GM18868 (cell line): ENCODE measurements at regions not wholly inside any gene's neighbourhood (a gene's known extent, or its start where the extent isn't known, plus 50 kb on each side); places are given as distances from the start of the nearest gene placed in this dataset.

Experiments
- ATAC-seq: cut with Tn5 transposase; IDR thresholded peaks from one replicate; pipeline ENCODE4 v1.9.1; 2021; ENCODE audit warnings: mild to moderate bottlenecking, moderate library complexity; ENCODE audit not compliant: unreplicated experiment

DNA sequence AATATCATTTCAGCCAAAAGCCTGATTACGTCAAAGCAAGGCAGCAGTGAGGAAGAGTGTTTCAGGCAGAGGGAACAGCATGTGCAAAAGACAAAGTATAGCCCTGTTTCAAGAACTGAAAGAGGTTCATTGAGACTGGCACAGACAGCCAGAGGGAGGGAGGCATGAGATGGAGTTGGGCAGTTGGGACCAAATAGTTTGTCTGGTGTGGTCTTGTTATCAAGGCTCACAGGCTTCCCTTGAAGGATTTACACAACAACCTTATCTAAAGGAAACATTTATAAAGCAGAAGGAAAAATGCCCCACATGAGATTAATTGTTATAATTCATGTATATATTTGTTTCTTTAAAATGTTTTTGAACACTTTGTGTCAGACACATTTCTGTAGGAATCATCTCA lies 253.3 kb downstream of the DMAC1 start:
- no peak for ATAC-seq

DNA sequence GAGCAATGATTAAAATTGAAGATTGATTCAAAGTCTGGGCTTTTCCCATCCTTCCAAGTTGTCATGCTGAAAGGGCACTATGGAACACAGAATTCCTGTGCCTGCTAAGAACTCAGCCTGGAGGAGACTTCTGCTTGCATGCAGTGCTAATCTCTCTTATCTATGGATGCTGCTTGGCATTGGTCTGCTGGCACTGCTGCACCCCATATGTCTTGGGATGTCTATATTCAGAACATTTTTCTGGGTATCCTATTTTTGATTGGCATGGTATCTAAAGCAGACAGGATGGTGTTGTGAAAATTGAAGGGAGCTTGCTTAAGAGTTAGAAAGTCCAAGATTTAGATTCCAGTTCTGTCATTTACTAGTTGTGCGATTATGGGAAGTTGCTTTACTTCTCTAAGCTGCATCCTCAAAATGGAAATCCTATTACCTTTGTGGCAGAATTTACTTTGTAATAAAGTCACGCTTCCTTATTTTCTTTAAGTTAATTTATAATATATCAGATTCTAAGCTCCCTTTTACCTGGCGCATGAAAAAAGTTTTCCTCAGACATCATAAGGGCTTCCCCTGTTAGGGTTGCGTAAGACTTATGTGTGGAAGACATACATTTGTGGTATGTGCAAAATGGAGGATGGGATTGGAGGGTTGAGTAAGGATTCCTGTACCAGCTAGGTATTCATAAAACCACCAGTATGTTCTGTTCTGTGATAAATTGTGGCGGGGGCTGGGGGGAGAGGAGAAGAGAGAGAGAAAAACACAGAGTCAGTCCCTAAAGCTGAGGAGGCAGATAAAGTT lies 254.0 kb downstream of the DMAC1 start:
- no peak for ATAC-seq

DNA sequence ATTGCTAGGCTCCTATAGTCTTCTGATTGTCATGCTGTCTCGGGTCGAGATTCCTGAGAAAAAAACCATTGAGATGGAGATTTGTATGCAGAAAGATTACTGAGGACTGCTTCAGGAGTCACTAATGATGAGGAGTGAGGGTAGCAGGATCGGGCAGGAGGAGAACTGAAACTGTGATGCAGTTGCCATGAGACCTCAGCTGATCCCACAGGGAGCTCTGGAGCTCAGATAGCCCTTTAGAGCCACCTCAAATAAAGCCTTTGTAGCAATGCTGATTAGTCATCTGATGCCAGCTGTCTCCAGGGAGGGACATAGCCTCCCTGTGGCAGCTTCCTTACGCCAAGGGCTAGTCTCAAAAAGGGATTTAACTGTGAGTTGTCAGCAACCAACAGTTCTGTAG lies 256.9 kb downstream of the DMAC1 start:
- no peak for ATAC-seq

DNA sequence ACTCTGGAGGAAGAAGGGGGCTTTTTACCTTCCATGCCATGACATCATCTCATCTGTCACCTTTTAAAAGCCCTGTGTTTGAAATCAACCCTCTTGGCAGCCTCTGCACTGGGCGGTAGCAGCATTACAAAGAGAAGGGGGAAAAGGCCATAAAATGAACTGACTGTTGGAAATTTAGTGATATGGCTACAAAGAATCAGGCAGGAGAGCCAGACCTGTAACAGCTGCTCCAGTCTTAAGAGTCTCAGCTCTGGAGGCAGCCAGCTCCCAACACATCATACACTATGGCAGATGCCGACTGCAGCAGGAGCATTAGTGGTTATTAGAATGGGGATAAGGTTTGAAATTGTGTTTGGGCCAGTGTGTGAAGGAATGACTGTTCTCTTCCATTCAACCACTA lies 257.5 kb downstream of the DMAC1 start:
- ATAC-seq = no peak

DNA sequence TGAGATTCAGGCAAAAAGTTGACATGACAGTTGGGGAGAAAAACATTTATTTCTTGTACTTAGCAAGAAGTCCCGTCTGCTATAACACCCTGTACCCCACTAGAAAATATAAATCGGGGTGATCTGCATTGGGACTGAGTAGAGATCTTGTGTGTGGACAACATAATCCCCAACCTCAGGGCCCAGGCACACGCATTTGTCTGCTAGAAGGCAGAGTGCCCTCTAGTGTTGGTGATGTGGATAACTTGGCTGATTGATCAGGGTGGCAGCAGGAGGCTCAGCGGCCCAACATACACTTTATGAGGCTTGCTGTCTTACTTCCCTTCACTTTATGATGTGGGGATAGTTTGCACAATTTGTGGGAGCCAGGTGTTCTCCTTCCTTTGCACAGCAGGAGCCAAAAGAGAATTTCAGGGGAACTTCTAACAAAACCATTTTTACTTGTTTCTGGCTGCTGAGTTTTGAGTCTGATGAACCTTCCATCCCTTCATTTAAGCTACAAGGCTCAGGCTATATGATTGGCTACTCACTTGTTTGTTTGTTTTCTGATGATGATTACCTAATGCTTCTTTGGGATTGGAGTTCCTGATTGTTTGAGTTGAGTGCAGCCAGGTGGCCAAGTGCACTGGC lies 263.2 kb downstream of the DMAC1 start:
- ATAC-seq = peak; percentile 96

DNA sequence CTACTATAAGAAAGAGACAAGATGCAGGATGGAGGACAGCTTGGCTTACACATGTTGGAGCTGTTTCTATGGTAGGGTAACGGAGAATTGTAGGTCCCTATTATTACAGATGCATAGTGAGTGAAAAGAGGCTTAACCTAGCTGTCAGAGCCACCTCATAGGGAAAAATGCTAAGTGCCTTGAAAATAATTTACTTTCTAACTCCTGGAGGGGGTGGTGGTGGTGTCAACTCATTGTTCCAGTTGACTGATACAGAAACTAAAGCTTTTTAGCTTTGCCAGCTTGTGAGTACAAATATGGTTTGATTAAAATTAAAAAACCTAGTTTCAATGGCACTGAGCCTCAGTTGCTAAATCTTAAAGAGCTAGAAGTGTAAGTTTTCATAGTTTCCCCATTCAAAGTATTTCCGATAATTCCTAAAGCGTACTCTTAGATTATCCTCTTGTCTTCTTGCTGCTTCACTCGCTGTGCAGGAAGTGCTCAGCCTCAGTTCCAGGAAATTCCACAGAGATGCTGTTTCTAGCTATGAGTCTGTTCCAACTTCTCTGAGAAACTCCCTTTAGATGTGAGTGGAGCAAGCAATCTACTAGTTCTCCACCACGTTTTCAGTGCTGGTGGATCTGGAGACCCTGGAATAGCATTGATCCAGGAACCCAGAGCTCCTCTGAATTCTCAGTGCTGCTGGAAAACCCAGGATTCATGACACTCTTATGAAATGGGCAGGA lies 265.2 kb downstream of the DMAC1 start:
- ATAC-seq = no peak

DNA sequence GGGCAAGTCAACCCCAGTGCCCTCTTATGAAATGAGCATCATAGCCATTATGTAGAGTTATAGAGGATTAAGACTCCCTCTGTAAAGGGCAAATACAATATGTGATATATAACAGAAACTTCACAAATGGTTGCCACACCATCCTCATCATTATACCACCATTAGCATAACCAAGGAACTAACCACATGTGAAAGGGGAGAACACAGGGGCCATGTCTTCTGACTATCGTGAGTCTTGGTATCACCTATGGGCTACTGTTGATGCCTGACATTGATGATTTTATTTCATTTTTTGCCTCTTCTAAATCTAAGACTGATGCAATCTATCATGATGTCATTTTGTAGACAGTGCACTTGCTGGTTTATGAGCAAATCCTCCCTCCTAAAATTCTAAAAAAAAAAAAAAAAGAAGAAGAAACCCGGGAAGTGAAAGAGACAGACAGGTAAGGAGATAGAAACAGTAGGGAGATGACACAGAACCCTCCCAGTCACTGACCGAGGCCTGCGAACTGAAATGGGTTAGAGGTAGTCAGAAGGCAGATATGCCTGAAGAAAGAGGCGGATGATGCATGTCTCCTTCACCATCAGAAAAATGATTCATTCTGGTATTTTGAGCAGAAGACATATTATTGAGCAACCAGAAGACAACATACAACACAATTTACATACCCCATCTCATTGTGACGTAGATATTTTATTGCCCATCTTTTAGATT lies 266.0 kb downstream of the DMAC1 start:
- ATAC-seq = no peak

DNA sequence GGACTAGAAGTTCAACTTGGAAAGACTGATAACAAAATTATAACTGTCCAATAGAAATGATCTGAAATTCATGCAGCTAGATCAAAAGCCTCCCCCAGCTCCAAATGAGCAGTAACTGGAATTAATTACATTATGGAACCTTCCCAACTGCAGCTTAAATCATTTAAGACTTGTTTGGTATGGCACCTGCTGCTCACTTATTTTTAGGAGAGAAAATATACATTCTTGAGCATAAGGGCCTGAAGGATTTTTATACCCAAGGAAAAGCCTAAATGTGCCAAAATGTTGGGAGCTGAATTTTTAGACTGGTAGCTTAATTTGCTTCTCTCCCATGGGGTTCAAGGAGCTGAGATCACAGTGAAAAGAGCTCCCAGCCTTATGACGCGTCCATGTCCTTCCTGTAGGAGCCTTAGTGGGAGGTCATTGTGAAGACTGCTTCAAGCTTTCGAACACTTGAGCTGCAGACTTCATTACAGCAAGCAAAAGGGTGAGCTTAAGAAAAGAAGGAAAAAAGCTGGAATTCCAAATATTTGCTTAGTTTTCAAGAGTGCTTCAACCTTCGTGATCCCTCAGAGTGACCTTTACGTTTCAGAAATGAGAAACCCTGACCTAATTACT lies 276.0 kb downstream of the DMAC1 start:
- ATAC-seq = no peak

DNA sequence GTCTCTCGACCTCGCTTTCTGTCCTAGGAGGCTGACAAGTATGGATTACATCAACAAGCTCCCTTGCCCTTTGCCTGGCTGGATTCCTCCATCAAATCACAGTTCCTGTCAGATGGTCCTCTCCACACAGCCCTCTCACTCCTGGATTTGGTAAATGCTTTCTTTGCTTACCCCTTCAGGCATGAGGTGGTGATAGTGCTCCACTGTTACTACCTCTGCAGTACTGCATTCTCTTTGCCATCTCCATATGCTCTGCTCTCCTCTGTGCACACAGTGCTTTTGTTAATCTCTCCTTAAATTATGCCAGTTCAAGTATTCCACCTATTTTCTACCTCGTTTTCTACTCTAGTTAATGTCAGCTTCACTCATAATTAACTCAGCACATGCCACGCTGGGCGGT lies 279.2 kb downstream of the DMAC1 start:
- no peak for ATAC-seq

DNA sequence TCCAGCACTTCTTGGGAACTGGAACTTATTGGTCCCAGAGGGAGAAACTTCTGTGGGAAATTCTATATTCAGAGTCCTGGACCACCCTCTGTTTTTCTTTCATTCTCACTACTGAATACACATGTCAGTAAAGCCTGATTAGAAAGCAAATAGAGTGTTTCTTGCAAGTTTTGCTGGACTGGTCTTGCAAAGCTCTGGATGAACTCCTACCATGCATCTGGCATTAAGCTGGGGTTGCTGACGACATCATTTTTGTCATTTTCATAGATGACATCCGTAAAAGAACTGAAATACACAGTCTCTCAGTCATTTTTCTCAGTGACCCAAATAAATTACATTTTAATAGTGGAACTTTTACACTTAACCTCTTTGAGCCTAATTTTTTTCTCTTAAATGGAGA lies 283.2 kb downstream of the DMAC1 start:
- no peak for ATAC-seq

DNA sequence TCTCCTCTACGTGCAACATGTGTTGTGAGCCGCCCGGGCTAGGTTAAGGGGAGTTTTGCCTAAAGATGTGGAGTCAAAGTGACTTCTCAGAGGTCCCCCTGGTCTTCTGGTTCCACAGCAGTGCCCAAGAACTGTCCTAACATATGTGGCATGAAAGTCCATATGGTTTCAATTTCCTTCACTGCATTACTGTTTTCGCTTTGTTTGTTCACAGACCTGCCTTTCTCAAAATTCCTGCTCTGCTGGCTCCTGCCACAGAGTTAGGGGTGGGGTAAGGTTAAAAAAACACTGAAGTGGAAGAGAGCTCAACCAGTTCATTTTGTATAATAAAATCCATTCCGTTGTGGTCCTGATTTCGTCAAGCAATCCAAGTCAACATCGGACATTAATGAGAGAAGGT lies 289.4 kb downstream of the DMAC1 start:
- no peak for ATAC-seq

DNA sequence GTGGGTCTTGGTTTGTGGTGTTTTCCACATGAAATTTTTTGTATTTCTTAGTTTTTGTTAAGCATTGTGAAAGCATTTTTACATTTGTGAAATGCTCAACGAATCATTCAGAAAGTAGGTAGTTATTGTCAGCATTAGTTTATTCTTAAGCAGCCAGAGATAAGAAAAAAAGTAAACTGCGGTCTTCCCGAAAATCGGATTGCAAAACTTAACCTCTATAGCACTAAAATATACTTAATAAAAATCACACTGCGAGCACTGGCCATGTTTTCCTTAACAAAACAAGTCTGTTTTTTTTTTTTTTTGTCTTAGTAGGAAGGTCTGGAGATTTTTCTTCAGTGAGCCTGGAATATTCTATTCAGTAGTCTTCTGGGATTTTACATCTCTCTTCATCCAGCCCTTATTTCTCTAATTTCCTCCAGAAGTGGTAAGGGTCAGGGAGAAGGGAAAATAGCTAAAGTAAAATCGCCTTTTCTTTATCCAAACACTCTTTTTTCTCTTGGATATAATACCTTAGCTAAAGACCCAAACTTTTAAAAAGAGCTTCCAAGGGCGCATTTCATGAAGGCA lies 289.9 kb downstream of the DMAC1 start:
- no peak for ATAC-seq

DNA sequence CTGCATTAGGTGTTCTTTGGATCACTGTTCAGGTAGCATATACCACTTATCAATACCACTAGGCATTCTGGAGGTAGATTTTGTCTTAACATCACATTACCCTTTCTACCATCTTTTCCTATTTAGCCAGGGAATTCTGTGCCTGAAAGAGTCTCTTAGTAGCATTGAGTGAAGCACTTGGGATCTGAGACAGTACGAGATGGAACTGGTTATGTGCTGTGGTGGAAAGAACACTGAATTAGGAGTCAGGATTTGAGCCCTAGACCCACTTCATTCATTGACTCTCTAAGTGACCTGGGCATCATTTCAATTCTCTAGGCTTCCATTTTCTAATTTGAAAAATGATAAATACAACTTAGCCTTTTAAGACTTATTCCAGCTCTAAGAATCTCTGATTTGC lies 291.1 kb downstream of the DMAC1 start:
- no peak for ATAC-seq

DNA sequence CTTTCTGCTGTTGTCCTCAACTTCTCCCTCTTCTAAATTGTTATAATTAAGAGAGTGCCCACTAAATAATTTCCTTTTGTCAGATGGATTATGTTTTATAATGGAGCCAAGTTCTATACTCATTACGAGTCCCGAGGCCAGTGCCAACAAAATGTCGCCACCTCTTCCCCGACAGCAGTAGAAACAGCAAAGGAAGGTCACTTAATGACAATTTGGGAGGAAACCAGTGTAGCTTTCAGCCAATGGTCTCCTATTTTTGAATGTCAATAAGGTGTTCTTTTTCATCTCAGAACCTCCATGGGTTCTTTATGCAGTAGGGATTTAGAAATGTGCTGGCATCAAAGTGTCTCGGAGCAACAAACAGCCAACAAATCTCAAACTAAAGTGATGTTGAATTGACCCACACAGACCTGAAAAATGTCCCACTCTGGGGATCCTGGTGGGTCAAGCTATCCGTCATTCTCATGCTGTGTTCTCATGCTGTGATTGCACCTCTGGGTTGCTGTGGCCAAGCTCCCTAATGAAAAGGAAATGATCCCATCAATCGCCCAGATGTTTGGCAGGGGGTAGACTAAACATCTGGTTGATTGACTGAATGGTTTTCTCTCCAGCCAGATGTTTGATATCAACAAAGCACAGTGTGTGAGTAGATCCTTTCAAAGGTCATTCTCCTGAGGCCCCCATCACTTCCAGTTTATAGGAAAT lies 291.9 kb downstream of the DMAC1 start:
- ATAC-seq = no peak

DNA sequence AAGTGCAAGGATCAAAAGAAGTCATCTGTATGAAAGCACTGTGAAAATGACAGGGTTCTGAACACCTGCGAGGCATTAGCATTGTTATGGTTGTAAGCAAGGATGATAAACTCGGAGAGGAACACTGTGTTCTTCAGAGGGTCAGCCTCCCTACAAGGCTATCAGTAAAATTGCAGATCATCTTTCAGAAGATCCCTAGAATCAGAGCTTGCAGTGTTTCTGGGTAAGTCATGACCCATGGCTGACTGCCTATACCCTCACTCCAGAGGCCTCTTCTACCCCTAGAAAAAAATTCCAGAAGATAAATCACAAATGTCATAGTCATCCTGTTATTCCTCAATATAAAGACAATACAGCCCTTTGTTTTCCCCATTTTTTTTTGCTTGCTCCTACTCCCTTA lies 292.6 kb downstream of the DMAC1 start:
- ATAC-seq = no peak

DNA sequence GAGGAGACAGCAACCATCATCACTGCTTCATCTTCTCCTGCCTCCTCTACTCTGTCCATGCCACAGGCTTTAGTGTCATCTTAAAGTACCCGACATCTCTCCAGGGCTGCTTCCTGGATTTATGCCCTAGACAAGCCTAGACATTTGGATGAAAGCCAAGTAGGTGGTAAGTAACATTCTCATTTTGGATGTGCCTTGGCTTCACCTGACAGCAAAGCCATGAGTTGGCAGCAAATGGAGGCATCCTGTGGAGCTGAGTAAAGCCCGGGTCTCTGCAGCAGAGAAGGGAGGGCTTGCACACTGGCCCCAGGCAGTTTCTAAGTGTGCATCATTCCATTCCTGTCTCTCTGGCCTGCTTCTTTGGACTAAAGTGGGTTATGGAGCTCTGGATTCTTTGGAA lies 299.1 kb downstream of the DMAC1 start:
- ATAC-seq = no peak

DNA sequence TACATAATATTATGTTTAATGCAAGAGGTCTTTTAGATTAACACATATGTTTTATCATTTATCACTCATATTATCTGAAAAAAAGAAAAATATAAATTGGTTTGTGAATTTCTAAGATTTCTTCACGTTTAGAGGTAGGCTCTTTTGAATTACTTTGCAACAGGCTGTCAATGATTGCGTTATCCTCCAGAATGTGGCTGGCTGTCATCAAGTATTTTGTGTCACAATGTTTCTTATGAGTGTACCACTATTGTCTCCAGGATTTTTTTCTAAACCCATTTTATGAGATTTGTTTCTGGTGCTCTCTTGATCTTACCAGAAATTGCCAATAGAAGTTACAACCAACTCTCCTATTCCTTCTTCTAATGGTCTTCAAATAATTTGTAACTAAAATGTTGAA lies 307.9 kb downstream of the DMAC1 start:
- no peak for ATAC-seq

DNA sequence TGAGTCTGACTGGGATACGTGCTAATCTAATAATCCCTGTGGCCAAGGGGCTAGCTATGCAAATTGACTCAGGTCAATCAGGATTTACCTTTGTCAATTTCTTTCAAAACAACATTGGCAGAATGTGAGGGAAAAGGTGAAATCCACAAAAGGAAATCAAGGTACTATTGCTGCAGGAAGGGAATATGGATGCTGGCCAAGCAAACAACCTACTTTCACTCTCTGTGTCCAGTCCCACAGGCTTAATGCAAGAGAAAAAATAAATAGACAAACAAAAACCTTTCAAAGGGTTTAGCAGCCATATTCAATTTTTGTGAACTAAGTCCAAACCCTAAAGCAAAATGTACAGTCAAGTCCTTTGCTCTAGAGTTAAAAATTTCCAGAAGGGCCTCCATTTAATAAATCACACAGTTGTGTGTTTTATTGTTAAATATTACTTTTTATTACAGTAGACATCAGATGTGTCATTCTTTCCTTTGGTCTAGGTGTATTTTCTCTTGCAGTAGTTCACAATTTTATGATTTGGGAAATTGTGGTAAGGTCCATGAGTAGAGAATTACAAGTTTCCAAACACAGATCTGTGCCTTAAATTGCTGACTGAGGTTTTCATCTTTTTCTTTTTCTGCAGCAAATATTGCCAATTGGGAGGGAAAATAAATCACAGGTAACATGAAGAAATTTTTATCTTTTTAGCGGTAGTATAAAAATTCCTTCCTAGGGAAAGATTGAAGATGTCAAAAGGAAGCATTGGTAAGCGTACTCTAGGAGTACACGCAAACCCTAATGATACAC lies 309.1 kb downstream of the DMAC1 start:
- no peak for ATAC-seq

DNA sequence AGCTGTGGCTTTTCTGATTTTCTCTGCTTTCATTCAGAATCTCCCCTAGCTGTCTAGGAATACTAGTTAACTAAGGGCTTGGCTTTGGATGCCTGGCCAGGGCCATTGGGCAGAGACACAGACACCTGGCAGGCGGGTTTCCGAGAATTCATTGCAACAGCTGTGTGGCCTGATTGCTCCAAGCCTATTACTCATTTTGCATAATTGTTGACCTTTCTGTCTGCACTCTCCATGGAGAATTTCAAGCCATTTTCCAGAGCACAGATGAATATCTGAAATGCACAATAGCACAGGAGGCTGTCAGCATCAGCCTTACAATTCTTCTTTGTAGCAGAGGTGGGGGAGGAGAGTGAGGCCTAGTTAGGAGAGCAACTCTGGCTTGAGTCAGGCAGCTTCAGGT lies 310.5 kb downstream of the DMAC1 start:
- ATAC-seq = no peak
